Globus pallidus (tissue), 1 donor: ENCODE measurements at regions not wholly inside any gene's neighbourhood (a gene's known extent, or its start where the extent isn't known, plus 50 kb on each side); places are given as distances from the start of the nearest gene placed in this dataset.

Source experiments
- DNase-seq: peaks from one replicate; pipeline ENCODE4 v3.0.0-alpha.2; 2015; ENCODE audit warnings: low spot score

DNA sequence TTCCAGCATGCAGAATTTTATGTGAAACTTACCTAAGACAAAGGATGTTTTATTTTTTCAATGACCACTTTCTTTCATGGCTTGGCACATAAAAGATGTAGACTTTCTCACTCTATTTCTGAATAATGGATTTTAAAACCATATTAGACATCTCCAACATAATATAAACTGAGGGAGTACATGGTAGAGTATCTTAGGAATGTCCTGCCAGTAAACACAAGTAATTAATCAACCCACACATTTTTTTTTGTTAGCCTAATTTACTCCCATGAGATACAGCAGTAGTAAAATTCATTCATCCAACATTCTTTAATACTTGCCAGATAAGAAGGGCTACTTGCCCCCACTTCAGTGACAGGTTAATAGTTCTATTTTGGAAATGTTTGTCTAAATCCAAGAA lies 235.4 kb upstream of the ADAMTS5 start:
- no peak for DNase-seq

DNA sequence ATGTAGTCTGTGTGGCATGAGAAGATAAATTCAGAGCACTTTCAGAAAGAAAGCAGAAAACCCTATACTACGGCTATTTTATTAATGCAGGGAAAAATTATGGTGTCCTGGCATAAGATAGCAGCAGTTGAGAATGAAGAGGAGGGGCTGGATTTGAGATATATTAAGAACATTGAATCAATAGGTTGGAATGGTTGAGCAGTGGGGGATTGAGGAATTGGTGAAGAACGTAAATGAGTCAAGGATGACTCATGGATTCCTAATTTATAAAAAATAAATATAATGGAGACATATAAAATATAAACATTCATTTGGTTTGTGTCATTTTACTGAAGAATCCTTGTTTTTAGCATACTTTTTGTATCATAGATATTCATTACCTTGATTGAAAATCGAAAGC lies 234.3 kb upstream of the ADAMTS5 start:
- DNase-seq = no peak

GRCh38 chr21:27196651-27197050 lies 229.8 kb upstream of the ADAMTS5 start:
- DNase-seq = no peak

DNA sequence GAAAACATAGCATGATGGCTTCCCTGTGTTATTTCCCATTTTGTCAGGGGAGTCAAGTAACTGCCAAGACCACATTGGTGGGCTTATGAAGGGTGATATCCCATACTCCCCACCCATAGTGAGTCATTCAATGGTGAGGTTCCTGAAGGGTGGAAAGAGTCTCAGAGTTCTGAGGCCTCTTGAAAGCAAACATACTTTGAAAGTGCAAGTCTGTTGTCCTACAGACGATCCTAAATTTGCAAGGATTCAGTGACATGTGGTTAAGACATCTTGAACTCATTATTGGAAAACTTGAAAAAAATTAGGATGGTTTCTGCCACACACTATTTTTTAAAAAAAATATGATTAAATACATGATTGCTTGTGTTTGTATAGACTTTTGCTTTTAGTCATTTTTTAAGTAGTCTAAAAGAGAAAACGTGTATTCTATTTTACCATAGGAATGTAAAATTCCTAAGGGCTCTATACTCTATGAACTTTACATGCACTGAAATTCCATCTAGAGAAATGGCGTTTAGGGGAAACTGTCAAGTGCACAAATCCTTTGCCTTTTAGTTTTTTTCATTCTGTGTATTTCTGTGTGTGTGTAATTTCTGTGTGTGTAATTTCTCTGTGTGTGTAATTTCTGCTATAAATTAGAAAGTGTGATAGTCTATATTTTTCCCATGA lies 225.5 kb upstream of the ADAMTS5 start:
- DNase-seq = no peak

- no peak for DNase-seq
Observed at GRCh38 chr21:27190601-27191000, 223.7 kb upstream of the ADAMTS5 start.

DNA sequence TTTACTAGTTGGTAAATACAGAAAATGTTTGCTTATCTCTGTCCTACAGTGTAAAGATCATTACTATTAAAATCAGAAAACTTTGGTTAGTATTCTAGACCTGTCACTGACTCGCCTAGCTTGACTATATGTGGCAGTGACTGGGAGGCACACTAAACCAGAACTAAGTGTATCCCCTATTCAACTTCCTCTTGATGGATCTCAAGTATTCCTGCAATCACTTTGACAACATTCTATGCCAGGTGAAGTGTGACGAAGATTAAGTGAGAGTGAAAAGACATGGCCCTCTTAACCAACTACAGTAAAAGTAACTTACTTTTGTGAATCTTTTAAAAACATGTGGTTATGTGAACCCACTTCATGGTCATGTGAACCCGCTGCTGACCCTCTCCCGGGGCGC lies 223.0 kb upstream of the ADAMTS5 start:
- DNase-seq = no peak

- DNase-seq = no peak
Observed at GRCh38 chr21:27173053-27173452, 206.2 kb upstream of the ADAMTS5 start.

- DNase-seq = no peak
Observed at GRCh38 chr21:27171707-27172106, 204.8 kb upstream of the ADAMTS5 start.

DNA sequence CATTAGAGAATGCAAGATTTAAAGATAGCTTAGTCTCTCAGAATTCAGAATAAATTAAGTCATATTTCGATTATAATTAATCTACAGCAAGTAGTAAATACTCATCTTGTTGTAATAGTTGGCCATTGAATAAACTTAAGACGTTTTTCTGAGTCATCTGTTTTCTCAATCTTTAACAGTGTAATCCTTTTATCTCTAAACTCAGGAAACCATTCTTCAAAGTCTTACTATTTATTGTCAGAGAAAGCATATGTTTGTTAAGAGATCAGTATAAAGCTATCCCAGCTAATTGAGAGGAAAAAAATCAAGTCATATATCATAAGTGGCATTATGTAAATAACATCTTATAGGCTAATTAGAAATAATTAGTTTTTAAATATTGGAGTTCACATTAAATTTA lies 201.2 kb upstream of the ADAMTS5 start:
- DNase-seq = no peak

DNA sequence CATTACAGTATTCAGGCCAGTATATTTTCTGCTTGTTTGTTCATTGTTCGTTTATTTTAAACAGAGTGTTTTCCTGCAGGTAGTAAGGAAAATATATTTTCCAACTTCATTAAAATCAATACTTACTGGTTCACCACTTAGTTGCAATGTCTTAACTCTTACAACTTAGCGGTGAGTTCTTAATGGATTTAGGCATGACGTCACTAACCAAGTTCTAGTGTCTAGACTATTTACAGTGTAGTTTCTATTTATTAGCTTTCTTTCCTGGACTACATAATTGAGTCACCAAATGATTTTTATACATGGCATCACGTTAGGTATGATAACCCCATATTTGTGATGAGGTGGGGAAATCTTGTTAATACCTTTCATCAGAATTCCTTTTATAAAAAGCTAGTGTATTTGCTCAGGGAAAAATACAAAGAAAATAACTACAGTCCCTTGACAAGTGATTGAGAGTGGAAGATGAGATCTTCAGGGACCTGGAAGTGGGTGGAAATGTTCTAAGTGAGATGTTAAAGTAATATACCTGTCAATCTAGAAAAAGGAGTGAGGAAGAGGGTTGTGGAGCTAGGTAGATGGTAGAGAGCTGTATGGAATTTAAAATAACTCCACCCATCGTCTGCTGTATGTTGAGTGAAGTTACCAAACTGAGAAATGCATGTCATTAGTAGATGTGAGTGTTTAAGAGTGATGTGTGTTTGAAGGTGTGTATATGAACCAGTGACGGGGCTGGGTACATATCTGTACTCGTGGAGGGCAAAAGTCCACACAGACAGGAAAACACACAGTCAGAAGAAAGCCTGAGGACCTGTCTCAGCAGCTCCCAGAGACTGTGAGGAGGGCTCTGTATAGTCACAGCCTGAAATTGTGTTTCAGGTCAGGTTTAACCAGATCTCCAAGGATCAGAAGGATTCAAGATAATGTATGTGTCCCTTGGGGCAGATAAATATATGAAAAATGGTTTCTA lies 197.6 kb upstream of the ADAMTS5 start:
- no peak for DNase-seq

DNA sequence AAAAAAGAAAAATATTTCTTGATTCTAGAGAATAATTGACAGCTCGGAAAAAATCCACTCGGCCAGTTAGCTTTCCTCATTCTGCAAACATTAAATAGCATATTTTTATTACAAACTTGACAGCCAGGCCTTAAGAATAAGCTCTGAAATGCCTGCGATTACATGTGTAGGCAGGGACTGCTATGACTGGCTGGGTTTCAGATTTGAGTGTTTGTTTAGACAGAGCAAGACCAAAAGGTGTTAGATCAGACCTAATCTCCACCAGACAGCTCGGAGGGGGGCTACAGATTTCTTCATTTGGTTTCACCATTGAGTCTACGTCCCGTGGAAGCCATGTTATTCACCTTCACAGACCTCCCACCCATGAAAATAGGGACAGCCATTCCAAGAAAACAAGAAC lies 192.1 kb upstream of the ADAMTS5 start:
- DNase-seq = no peak

DNA sequence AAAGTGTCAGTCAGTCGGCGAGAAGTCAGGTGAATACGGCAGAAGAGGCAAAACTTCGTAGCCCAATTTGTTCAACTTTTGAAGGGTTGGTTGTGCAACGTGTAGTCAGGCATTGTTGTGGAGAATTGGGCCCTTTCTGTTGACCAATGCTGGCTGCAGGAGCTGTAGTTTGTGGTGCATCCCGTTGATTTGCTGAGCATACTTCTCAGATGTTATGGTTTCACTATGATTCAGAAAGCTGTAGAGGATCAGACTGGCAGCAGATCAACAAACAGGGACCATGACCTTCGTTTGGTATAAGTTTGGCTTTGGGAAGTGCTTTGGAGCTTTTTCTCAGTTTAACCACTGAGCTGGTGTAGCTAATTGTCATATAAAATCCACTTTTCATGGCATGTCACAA lies 190.2 kb upstream of the ADAMTS5 start:
- no peak for DNase-seq

DNA sequence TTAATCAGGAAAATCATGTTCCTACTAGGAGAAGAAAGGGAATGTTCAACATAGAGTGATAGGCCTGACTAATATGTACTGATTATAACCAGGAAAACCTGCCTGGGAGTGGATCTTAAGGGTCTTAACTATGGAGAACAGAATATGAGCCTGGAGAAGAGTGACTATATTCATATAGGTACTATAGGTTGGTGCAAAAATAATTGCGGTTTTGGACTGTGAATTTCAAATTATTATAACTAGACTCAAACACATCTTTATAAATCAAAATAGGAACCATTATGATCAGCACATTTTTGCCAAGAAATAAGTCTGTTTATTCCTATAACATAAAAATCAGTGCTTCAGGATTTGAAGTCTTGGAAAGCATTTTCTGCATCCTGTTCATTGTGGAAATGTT lies 189.8 kb upstream of the ADAMTS5 start:
- no peak for DNase-seq

DNA sequence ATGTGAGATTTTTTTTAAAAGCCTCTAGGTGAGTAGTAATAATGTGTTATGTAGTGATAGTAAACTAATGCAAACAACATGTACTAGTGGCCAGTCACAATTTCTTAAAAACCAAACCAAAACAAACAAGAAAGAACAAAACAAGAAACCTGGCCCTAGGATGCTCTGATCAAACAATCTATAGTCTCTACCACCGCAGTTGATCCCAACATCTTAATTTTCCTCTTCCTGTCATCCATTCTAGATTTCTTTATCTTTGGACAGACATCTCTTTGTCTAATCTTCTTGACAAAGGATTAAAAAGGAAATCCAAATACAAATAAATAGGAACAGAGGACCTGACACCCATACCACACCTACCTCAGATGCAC lies 188.2 kb upstream of the ADAMTS5 start:
- DNase-seq = no peak

- DNase-seq = no peak
Observed at GRCh38 chr21:27154451-27155129, 187.7 kb upstream of the ADAMTS5 start.

GRCh38 chr21:27152996-27153395 lies 186.1 kb upstream of the ADAMTS5 start:
- no peak for DNase-seq

GRCh38 chr21:27149034-27149433 lies 182.1 kb upstream of the ADAMTS5 start:
- DNase-seq = no peak

GRCh38 chr21:27146268-27146667 lies 179.4 kb upstream of the ADAMTS5 start:
- no peak for DNase-seq

DNA sequence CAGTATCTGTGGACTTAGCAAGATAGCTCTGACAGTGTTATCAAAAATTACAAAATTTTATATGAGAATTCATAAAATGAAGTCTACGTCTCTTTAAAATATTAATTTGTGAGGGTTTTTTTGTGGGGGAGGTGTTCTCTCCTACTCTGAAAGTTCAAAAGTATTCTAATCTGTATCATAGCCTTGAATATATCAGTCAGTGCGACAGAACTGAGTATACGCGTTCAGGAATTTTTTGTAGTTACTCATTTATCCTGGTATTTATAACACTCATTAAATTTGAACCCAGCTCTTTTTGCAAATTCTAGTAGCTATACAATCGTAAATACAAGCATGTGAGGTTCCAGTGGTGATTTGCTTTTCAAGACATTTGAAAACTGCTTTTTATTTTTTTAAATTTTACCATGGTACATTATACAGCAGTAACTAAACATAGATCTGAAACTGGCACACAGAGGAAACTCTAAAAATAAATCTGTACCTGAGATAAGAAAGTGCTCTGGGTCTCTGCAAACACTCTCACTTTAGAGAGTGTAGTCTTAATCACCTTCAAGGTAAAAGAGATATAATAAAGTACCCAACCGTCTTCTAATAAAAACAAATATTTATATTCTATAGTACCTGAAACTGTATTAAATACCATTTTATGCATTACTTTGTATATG lies 178.4 kb upstream of the ADAMTS5 start:
- no peak for DNase-seq

GRCh38 chr21:27143476-27143875 lies 176.6 kb upstream of the ADAMTS5 start:
- no peak for DNase-seq

GRCh38 chr21:27139526-27139925 lies 172.6 kb upstream of the ADAMTS5 start:
- peak; percentile 3 for DNase-seq

- DNase-seq = no peak
Observed at GRCh38 chr21:27134516-27134915, 167.6 kb upstream of the ADAMTS5 start.
